OCI-LY7 (cell line): ENCODE measurements at regions not wholly inside any gene's neighbourhood (a gene's known extent, or its start where the extent isn't known, plus 50 kb on each side); places are given as distances from the start of the nearest gene placed in this dataset.

ENCODE experiments used
- BruUV-seq: library from RNA; stranded (reverse); fragments of 400-500 nt; replicated peaks from 2 replicates; lab custom pipeline; 2021; lab: Mats Ljungman, UMichigan
- CTCF ChIA-PET: fragments of 300-600 bp; sonication (Branson Sonifier 250); formaldehyde crosslinking; loops from one replicate; lab custom pipeline; 2022; ENCODE audit warnings: antibody characterized with exemption; ENCODE audit not compliant: unreplicated experiment; lab: Charles Lee
- POLR2A ChIA-PET: fragments of 300-600 bp; sonication (Branson Sonifier 250); formaldehyde crosslinking; loops from one replicate; lab custom pipeline; 2022; ENCODE audit warnings: antibody characterized with exemption; lab: Charles Lee
- DNase-seq: peaks from one replicate; pipeline ENCODE4 v3.0.0-alpha.2; 2015; ENCODE audit warnings: low spot score
- H2AFZ ChIP-seq: fragments of 200-600 bp; sonication (generic), shearing (Covaris generic); 2 replicates; pipeline ENCODE4 v1.6.1; 2014; ENCODE audit warnings: mild to moderate bottlenecking, antibody characterized with exemption, low read length, moderate library complexity
- H3K27ac ChIP-seq: fragments of 200-600 bp; sonication (generic); 2 replicates; pipeline ENCODE4 v1.5.1; 2014; ENCODE audit warnings: mixed run types, low read depth, mild to moderate bottlenecking, moderate library complexity, low read length, inconsistent platforms; ENCODE audit not compliant: poor library complexity, severe bottlenecking
- H3K36me3 ChIP-seq: fragments of 200-600 bp; sonication (generic); 2 replicates; pipeline ENCODE4 v1.6.1; 2014; ENCODE audit warnings: mild to moderate bottlenecking, antibody characterized with exemption, low read length, moderate library complexity, mixed read lengths; ENCODE audit not compliant: insufficient read depth
- H3K4me1 ChIP-seq: fragments of 200-600 bp; sonication (generic); 2 replicates; pipeline ENCODE4 v1.5.1; 2014; ENCODE audit warnings: mild to moderate bottlenecking, low read length; ENCODE audit not compliant: insufficient read depth, poor library complexity, severe bottlenecking
- H3K4me2 ChIP-seq: fragments of 200-600 bp; sonication (generic); 2 replicates; pipeline ENCODE4 v1.6.1; 2014; ENCODE audit warnings: mild to moderate bottlenecking, low read length
- H3K4me3 ChIP-seq: fragments of 200-600 bp; sonication (generic); 2 replicates; pipeline ENCODE4 v1.5.1; 2014; ENCODE audit warnings: mild to moderate bottlenecking, low read depth, low read length; ENCODE audit not compliant: poor library complexity, severe bottlenecking
- H3K79me2 ChIP-seq: fragments of 200-600 bp; sonication (generic); 2 replicates; pipeline ENCODE4 v1.6.1; 2016; ENCODE audit warnings: low read depth, mild to moderate bottlenecking, low read length, moderate library complexity, mixed read lengths; ENCODE audit not compliant: insufficient read depth
- H3K9me2 ChIP-seq: fragments of 200-600 bp; sonication (generic); 2 replicates; pipeline ENCODE4 v1.6.1; 2016; ENCODE audit warnings: mild to moderate bottlenecking, low read length, mixed read lengths; ENCODE audit not compliant: insufficient read depth
- H3K9me3 ChIP-seq: fragments of 200-600 bp; sonication (generic); 2 replicates; pipeline ENCODE4 v1.6.1; 2014; ENCODE audit warnings: mild to moderate bottlenecking, mixed run types, low read length, mixed read lengths
- H4K20me1 ChIP-seq: fragments of 200-600 bp; sonication (generic); 2 replicates; pipeline ENCODE4 v1.6.1; 2014; ENCODE audit warnings: mild to moderate bottlenecking, antibody characterized with exemption, low read length, moderate library complexity, mixed read lengths; ENCODE audit not compliant: insufficient read depth
- EZH2phosphoT487 ChIP-seq: fragments of 200-600 bp; sonication (generic); IDR thresholded peaks from 2 replicates; pipeline ENCODE4 v1.6.1; 2018; ENCODE audit warnings: low read depth, borderline replicate concordance, mild to moderate bottlenecking, mixed run types, antibody characterized with exemption, low read length, moderate library complexity, mixed read lengths
- intact Hi-C: fragments of 100-400 bp; cut with micrococcal nuclease; formaldehyde crosslinking; loops from one replicate; pipeline ENCODE4 v1.10.0; 2022; ENCODE audit not compliant: unreplicated experiment
- TF ChIP-seq, protein P1 (sequence below): fragments of 200-600 bp; sonication (generic); conservative IDR thresholded peaks from 2 replicates; pipeline ENCODE4 v1.5.1; 2014; ENCODE audit warnings: mild to moderate bottlenecking, antibody characterized with exemption, low read length, moderate library complexity, mixed read lengths

DNA sequence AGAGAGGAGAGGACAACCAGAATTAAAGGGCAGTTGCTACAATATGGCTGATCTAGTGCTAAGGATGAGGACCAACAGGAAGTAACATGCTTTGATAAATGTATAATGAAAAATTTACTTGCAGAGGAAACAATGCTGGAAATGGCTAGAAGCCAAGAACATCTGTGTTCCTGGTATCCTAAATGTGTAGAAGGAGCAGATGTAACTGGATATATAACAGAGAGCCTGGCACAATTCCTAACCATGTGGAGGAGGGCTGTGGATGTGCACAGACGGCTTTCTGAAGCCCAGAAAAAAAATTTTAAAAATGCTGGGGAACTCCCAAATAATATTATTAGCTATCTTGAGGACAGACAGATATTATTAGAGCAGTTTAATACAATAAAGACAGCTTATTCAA is 159.4 kb upstream of the GBE1 start:
- Histone ChIP-seq H3K9me2 (no peaks in the 10 kb centered on the region), H2AFZ (no peak overlapping the region), H3K4me3 (no peak overlapping the region), H3K9me3 (no peaks in the 10 kb centered on the region), H3K79me2 (no peaks in the 10 kb centered on the region), H4K20me1 (no peaks in the 10 kb centered on the region), H3K4me1 (no peaks in the 10 kb centered on the region), H3K27ac (no peak overlapping the region), H3K4me2 (no peak overlapping the region), H3K36me3 (no peaks in the 10 kb centered on the region)
- BruUV-seq = no TSS peak
- intact Hi-C loops = no loop called here
- ChIA-PET POLR2A (interaction anchor here (0.7 kb wide), 1 partner anchor 17 kb away, joined by 3 read pairs; no protein-coding TSS in a partner anchor), CTCF (no interaction called here)
- TF ChIP-seq, protein P1, sequence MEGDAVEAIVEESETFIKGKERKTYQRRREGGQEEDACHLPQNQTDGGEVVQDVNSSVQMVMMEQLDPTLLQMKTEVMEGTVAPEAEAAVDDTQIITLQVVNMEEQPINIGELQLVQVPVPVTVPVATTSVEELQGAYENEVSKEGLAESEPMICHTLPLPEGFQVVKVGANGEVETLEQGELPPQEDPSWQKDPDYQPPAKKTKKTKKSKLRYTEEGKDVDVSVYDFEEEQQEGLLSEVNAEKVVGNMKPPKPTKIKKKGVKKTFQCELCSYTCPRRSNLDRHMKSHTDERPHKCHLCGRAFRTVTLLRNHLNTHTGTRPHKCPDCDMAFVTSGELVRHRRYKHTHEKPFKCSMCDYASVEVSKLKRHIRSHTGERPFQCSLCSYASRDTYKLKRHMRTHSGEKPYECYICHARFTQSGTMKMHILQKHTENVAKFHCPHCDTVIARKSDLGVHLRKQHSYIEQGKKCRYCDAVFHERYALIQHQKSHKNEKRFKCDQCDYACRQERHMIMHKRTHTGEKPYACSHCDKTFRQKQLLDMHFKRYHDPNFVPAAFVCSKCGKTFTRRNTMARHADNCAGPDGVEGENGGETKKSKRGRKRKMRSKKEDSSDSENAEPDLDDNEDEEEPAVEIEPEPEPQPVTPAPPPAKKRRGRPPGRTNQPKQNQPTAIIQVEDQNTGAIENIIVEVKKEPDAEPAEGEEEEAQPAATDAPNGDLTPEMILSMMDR = no peak
- no peak for TF ChIP-seq EZH2phosphoT487
- no peak for DNase-seq

DNA sequence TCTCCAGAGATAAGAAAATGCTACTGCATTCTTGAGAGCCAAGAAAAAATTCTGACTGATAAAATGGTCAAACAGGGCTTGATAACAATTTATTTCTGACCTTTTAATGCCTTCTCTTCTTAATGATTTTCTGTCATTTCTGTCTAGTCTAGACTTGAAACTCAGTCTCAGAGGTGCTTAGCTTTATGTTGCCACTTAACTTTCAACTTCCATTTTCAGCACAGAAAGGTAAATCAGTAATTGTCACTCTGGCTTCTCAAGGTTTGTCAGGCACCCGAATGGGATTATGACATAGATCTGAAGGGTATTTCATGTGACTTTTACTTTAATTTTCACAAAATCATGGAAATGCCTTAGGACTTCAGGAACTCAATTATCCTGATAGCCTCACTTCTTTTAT is 155.4 kb upstream of the GBE1 start:
- intact Hi-C loops = no loop called here
- no peak for DNase-seq
- Histone ChIP-seq H3K4me2 (no peak overlapping the region), H4K20me1 (no peaks in the 10 kb centered on the region), H2AFZ (no peak overlapping the region), H3K4me1 (no peaks in the 10 kb centered on the region), H3K79me2 (no peaks in the 10 kb centered on the region), H3K36me3 (no peaks in the 10 kb centered on the region), H3K9me3 (no peaks in the 10 kb centered on the region), H3K4me3 (no peak overlapping the region), H3K27ac (no peak overlapping the region), H3K9me2 (no peaks in the 10 kb centered on the region)
- POLR2A ChIA-PET = no interaction called here
- no TSS peak for BruUV-seq
- TF ChIP-seq, protein P1 = no peak
- TF ChIP-seq EZH2phosphoT487 = no peak
- CTCF ChIA-PET = no interaction called here

- ChIA-PET POLR2A (no interaction called here), CTCF (no interaction called here)
- DNase-seq = no peak
- intact Hi-C loops = no loop called here
- Histone ChIP-seq H4K20me1 (no peaks in the 10 kb centered on the region), H3K4me1 (no peaks in the 10 kb centered on the region), H3K79me2 (no peaks in the 10 kb centered on the region), H3K4me2 (no peak overlapping the region), H3K36me3 (no peaks in the 10 kb centered on the region), H3K9me2 (no peaks in the 10 kb centered on the region), H2AFZ (no peak overlapping the region), H3K9me3 (no peaks in the 10 kb centered on the region), H3K4me3 (no peak overlapping the region), H3K27ac (no peak overlapping the region)
- TF ChIP-seq, protein P1 = no peak
- TF ChIP-seq EZH2phosphoT487 = no peak
- no TSS peak for BruUV-seq
Observed at GRCh38 chr3:81913886-81914663, 152.6 kb upstream of the GBE1 start.
